Parathyroid adenoma (tissue), 2 donors: ENCODE measurements at regions not wholly inside any gene's neighbourhood (a gene's known extent, or its start where the extent isn't known, plus 50 kb on each side); places are given as distances from the start of the nearest gene placed in this dataset.

Experiments used
- H2AFZ ChIP-seq: fragments of 300-600 bp; sonication (generic); one replicate; pipeline ENCODE4 v1.7.0; 2017; ENCODE audit warnings: antibody characterized with exemption, mild to moderate bottlenecking
- H3K27ac ChIP-seq: fragments of 300-600 bp; sonication (generic); one replicate; pipeline ENCODE4 v1.7.0; 2017
- H3K27me3 ChIP-seq: fragments of 300-600 bp; sonication (generic); one replicate; pipeline ENCODE4 v1.7.0; 2017; ENCODE audit warnings: low read length; ENCODE audit not compliant: control insufficient read depth, insufficient read depth
- H3K36me3 ChIP-seq: fragments of 300-600 bp; sonication (generic); one replicate; pipeline ENCODE4 v1.7.0; 2017; ENCODE audit warnings: low read length; ENCODE audit not compliant: control insufficient read depth, insufficient read depth
- H3K4me1 ChIP-seq: fragments of 300-600 bp; sonication (generic); one replicate; pipeline ENCODE4 v1.7.0; 2017; ENCODE audit warnings: control low read depth
- H3K4me2 ChIP-seq: fragments of 300-600 bp; sonication (generic); one replicate; pipeline ENCODE4 v1.7.0; 2017; ENCODE audit warnings: low read length
- H3K4me3 ChIP-seq: fragments of 300-600 bp; sonication (generic); one replicate; pipeline ENCODE4 v1.7.0; 2017; ENCODE audit warnings: low read depth, low read length
- H3K79me2 ChIP-seq: fragments of 300-600 bp; sonication (generic); one replicate; pipeline ENCODE4 v1.7.0; 2017; ENCODE audit warnings: control low read depth
- H3K9ac ChIP-seq: fragments of 300-600 bp; sonication (generic); one replicate; pipeline ENCODE4 v1.7.0; 2017; ENCODE audit warnings: mild to moderate bottlenecking
- H3K9me3 ChIP-seq: fragments of 300-600 bp; sonication (generic); one replicate; pipeline ENCODE4 v1.7.0; 2017; ENCODE audit warnings: low read length; ENCODE audit not compliant: control insufficient read depth
- TF ChIP-seq, protein P1 (sequence below): fragments of 300-600 bp; sonication (generic); IDR thresholded peaks from one replicate; pipeline ENCODE4 v1.7.0; 2017; ENCODE audit warnings: antibody characterized with exemption, mild to moderate bottlenecking
- donor health status: primary hyperparathyroidism.

- Histone ChIP-seq H3K9me3 (no peaks in the 10 kb centered on the region), H3K9ac (no peak overlapping the region), H3K36me3 (no peaks in the 10 kb centered on the region), H3K27ac (no peak overlapping the region), H3K4me1 (no peaks in the 10 kb centered on the region), H2AFZ (no peak overlapping the region), H3K4me2 (no peak overlapping the region), H3K27me3 (no peaks in the 10 kb centered on the region), H3K4me3 (no peak overlapping the region), H3K79me2 (no peaks in the 10 kb centered on the region)
- TF ChIP-seq, protein P1, sequence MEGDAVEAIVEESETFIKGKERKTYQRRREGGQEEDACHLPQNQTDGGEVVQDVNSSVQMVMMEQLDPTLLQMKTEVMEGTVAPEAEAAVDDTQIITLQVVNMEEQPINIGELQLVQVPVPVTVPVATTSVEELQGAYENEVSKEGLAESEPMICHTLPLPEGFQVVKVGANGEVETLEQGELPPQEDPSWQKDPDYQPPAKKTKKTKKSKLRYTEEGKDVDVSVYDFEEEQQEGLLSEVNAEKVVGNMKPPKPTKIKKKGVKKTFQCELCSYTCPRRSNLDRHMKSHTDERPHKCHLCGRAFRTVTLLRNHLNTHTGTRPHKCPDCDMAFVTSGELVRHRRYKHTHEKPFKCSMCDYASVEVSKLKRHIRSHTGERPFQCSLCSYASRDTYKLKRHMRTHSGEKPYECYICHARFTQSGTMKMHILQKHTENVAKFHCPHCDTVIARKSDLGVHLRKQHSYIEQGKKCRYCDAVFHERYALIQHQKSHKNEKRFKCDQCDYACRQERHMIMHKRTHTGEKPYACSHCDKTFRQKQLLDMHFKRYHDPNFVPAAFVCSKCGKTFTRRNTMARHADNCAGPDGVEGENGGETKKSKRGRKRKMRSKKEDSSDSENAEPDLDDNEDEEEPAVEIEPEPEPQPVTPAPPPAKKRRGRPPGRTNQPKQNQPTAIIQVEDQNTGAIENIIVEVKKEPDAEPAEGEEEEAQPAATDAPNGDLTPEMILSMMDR = no peak
These were observed 54.9 kb upstream of the RUNX3 start for GRCh38 chr1:24984800-24985522.

- no peaks in the 10 kb centered on the region for H3K9me3 ChIP-seq
- no peaks in the 10 kb centered on the region for H3K36me3 ChIP-seq
- H3K4me3 ChIP-seq = no peak overlapping the region
- TF ChIP-seq, protein P1 = no peak
- H3K27me3 ChIP-seq = no peaks in the 10 kb centered on the region
- no peak overlapping the region for H2AFZ ChIP-seq
- H3K4me1 ChIP-seq = no peaks in the 10 kb centered on the region
- no peak overlapping the region for H3K9ac ChIP-seq
- no peaks in the 10 kb centered on the region for H3K79me2 ChIP-seq
- H3K27ac ChIP-seq = no peak overlapping the region
- H3K4me2 ChIP-seq = no peak overlapping the region
These were observed 54.2 kb upstream of the RUNX3 start for GRCh38 chr1:24984300-24984699.

DNA sequence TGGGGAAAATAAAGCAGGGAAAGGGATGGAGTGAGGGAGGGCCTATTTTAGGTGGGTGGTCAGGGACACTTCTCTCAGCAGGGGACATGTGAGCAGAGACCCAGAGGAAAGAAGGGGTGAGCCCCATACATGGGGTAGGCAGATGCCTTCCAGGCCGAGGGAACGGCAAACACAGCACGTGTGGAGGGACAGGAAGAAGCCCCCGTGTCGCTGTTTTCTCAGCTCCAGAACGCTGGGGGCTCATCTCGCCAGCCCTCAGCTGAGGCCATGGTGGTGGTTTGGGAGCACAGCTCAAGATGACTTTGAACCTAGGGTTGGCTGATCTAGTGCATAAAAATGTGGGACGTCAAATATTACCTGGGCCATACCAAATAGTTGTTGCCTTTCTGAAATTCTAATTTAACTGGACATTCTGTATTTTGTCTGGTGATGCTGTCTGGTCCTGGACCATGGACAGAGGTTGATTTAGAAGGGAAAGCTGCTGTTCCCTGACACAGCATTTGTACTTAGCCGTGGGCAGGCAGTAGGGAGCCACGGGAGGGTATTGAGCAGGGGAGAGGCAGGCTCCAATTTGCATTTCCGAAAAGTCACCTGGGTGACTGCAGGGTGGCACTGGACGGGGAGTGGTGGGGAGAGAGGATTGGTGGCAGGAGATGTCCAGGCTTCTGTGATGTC is 53.1 kb upstream of the RUNX3 start:
- TF ChIP-seq, protein P1 = no peak
- no peaks in the 10 kb centered on the region for H3K4me1 ChIP-seq
- no peaks in the 10 kb centered on the region for H3K9me3 ChIP-seq
- no peak overlapping the region for H3K9ac ChIP-seq
- H3K36me3 ChIP-seq = no peaks in the 10 kb centered on the region
- no peak overlapping the region for H3K4me2 ChIP-seq
- H3K4me3 ChIP-seq = no peak overlapping the region
- H3K27ac ChIP-seq = no peak overlapping the region
- H3K79me2 ChIP-seq = no peaks in the 10 kb centered on the region
- no peaks in the 10 kb centered on the region for H3K27me3 ChIP-seq
- H2AFZ ChIP-seq = no peak overlapping the region

DNA sequence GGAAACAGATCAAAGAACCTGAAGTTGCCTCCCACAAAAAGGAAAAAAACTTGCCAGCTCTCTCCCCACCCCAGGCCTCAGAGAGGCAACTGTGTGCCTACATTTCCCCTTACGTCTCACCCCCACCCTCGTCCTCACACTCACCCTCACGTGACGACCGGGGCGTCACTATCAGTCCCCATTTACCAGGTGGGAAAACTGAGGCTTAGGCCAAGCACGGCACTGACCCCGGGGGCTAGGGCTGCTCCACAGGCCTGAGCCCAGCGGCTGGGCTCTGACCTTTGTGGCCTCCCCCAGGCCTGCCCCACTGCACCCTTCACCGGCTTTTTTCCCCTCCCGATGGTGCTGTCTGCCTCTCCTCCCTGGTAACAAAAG is 51.5 kb upstream of the RUNX3 start:
- Histone ChIP-seq H3K36me3 (no peaks in the 10 kb centered on the region), H3K4me1 (no peaks in the 10 kb centered on the region), H3K4me3 (no peak overlapping the region), H2AFZ (no peak overlapping the region), H3K4me2 (no peak overlapping the region), H3K9ac (no peak overlapping the region), H3K79me2 (no peaks in the 10 kb centered on the region), H3K9me3 (no peaks in the 10 kb centered on the region), H3K27me3 (no peaks in the 10 kb centered on the region), H3K27ac (no peak overlapping the region)
- TF ChIP-seq, protein P1 = no peak
